Hematopoietic multipotent progenitor cell treated with erythropoietin and hydrocortisone succinate and interleukin-3 and kit ligand, for 17 days (in vitro differentiated cells): ENCODE measurements at regions not wholly inside any gene's neighbourhood (a gene's known extent, or its start where the extent isn't known, plus 50 kb on each side); places are given as distances from the start of the nearest gene placed in this dataset.
"Not testable (repeated sequence)": the region's sequence is repeated elsewhere in the genome, so short reads cannot be mapped to it uniquely, and the experiment has no call there.

Experiments used
- DNase-seq: peaks from one replicate; pipeline ENCODE4 v3.0.0-alpha.2; 2015; ENCODE audit warnings: low spot score

DNA sequence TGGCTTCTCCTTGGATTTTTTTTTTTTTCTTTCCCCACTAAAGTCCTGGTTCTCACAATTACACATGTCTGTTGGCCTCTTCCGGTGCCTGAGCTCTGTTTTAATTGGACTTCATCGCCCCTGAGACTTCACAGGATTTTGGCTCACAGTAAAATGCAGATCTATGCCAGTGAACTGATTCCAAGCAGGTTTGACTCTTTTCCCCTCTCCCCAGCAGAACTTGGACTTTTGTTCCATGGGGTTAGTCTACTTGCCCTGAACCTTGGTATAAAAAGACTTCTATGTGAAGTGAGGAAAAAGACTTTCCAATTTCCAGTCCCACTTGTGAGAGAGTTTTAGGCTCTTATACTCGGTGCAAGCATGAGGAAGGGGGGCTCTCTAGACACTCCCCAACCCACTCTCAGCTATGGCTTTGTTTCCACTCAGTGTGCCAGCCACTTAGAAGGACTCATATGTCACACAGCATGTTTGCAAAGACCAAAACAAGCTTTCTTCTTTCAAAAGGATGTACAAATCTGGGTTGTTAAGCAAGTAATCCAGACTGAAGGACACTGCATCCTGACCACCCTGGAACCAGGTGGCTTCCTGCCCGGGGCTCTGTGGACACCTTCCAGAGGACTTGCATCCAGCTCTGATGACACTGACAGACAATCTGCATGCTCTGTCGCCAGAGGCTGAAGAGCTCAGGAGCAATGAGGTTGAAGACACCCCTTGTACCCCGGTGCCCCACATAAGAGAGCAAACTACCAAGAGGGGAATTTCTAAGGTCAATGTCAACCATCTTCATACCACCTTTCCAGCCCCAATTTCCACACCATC, 221.9 kb upstream of the EGLN3 start:
- no peak for DNase-seq

DNA sequence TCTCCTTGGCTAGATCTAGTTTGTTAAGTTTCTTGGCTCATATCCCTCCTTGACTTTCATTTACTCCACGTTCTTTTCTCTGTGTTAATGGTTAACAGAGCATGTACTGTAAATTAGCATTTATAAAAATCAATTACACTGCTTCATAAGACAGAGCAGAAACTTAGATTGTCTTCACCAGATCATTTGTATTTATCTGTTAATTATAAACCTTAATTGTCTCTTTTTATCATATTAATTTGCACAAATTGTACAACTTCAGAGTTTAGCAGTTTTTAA, 221.2 kb upstream of the EGLN3 start:
- DNase-seq: no peak

DNA sequence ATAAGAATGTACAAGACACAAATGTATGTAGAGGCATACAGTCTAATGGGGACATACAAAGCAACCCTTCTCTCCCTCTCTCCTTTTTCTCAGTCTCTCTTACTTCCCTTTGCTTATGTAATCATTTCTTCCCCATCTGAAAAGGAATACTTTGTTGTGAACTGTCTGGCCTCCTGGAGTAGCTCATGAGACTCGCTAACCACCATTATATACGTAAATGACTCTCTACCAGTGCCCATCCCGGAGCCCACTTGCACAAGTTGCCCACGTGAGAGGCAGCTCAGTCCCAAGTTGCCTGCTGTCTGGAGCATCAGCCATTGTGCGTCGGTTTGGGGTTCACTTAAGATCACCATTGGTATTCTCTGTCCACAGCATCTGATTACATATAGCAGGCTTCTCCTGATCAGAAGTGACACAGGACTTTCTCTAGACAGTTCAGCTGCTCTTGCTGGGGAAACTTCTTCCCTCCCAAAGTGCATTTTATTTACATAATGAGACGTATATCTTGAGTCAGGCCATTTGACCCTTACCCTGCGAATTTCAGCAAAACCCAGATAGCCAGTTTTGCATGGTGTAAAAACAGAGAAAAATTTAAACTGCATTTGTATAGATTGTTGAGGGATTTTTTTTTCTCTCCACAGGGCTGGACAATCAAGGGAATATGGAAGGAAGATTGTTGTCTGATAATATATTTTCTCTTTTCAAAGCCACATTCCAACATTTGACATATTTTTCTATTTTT, 220.7 kb upstream of the EGLN3 start:
- DNase-seq: no peak

DNA sequence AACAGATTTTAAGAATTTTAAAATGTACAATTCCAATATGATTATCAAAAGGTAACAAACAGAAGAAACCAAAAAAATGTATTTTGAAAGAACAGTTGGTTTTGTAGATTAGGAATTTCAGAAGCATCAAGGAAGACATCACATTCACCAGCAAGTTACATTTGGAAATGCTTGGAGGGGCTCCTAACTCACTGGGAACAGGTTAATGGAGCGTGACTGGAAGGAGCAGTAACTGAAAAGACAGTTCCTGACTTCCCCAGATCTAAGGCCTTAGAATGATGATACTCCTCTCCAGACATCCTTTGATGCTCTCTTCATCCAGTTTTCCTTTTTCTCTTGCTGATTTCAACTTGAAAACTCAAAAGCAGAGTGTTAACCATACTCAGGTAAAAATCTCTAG, 220.0 kb upstream of the EGLN3 start:
- no peak for DNase-seq

DNA sequence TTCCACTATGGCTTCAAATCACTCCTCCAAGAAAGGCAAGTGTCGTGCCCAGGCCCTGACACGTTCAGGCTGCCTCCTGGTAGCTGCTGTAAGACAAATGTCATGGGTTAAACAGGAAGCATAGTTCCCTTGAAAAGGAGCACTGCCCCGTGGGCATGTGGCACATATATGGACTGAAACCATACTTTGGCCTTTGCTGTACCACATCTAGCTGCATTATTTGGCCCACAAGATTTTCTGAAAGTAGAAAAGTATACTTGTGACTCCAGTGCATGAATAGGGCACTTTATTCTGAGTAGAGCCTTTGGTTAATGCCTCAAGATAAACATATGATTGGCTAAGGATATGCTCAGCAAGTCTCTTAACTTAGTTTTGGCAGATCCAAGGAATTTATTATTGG, 218.7 kb upstream of the EGLN3 start:
- no peak for DNase-seq

DNA sequence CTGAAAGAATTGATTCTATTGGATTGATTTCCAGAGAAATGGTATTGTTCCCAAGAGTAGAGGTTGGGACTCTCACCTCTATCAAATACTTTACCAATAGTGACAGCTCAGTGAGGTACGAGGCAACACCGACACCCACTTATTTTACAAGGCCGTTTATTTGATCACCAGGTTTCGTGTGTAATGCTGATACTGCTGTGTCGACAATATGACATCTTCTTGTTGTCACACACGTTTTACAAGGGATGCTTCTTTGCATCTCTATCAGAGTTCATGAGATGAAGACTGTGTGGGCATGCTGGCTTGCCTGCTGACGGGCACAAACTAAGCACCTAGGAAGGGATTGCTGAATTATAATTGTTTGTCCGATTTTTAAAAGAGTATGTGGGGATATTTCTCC, 217.8 kb upstream of the EGLN3 start:
- DNase-seq: no peak

DNA sequence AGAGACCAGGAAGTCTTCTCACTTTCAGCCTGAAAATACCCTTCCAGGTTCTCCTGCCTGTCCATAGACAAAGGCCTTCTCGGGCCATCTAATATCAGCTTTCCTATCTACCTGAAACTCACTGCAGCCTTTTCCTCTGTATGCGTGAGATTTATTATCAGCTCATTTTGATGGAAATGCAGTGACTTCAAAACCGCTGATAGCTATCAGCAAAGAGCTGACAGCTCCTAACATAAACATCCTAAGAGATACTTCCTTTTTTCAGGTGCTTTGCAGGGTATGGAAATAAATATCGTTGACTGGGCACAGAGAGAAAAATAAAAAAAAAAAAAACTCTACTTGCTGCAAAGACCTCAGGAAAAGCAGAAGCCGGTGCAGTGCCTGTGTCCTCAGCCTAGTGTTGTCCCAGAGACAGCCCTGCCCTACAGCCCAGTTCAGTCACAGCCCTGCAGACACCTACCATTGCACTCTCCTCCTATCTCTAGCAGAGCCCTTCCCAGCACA, 215.0 kb upstream of the EGLN3 start:
- DNase-seq: no peak

DNA sequence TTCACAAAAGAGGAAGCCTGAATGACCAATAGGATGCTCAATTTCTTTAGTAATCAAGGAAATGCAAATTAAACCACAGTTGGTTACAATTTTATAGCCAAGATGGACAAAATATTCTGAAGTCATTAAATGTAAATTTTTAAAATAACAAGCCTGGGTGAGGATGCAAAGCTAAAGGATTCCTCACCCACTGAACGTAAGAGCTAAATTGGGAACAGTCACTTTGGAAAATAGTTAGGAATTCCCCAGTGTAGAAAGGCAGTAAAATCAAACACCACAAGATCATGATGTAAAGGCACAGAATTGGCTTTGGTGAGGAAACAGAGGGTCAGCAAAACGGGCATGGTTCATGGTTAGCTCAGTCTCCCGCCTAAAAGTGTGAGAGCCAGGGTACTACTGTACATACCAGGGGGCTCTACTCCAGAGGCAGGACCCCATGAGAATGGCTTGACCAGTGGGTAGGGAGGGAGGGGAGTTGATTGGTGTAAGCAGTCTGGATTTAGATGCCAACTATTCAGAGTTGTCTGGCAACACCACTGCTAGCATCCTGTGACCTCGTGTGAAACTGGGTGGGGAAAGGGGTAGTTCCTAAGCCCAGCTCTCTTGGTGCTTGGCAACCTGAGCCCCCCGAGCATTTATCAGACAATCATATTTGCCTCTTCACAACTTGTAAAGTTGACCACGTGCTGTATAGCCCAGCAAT, 213.4 kb upstream of the EGLN3 start:
- DNase-seq: no peak

DNA sequence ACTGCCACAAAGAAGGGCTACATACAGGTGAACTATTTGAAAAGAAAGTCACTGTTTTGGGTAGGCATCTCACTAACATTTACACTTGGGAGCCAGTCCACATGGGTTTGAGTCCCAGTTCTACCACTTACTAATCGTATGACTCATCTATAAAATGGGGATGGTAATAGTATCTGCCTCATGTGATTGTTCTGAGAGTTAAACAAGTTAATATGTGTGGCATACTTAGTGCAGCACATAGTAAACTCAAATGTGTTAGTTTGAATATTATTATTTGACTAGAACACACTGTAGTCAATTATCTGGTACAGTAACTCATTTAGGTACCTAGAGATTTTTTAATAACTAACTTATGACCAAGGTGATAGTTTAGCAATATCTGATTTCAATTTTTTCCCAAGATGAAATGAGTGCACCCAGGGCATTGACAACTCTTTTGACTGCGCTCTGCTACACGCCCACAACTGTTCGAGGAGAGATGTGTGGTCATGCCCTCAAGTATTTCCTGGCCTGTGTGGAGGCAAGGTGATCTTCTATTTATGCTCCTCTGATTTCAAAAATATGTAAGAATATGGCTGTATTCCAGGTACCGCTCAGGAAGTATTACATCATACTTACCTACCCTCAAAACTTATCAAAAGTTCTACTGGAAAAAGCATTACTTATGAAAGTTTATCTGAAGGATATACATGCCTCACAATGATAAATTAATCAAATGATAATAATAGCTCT, 210.6 kb upstream of the EGLN3 start:
- DNase-seq: no peak

DNA sequence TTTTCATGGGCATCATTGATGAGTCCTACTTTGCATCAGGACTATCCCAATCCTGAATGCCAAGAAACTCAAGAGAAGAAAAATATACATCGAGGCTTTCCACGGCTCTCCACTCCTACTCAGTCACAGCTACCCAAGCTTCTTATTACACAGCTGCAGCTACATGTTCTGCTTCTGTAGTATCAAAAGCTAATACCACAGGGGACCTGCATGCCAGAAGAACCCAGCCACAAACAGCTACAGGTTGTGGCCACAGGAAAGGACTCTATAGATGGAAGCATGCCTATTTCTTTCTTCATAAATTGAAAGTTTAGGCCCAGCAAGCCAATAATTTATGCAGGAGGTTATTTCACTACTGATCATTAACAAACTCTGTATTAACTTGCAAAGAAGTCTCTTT, 209.7 kb upstream of the EGLN3 start:
- DNase-seq: no peak

DNA sequence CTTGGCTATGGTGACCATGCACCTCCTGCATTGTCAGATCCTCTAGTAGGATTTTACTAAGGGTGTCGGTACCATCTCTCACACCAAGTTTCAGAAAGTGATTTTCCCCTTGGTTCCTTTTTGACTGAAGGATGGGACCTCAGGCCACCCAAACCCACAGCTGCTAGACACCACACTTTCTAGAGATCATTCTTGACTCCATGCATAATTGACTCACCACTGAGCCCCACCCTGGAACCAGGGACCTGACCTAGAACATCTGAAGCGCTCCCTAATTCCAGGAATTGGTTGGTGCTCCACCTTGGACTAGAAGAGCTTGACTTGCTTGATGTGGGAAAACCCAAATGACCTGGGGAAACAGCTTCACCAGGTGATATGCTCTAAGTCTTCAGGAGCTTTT, 206.8 kb upstream of the EGLN3 start:
- no peak for DNase-seq

DNA sequence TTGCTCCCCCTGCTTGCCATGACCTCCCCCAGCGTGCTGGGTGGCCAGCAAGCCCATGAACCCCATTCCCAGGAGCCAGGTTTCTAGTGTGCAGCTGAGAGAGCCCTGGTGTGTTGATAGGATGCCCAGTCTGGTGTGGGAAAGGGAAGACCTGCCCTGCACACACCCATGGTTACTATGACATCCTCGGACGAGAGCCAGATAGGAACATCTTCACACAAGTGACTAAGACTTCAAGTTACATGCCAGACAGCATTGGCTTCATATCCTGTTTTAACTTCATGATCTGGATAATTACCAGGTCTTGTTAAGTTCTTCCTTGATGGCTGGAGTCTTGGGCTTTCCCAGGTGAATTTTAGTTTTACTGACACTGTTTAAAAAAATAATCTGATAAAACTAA, 196.6 kb upstream of the EGLN3 start:
- DNase-seq: no peak

DNA sequence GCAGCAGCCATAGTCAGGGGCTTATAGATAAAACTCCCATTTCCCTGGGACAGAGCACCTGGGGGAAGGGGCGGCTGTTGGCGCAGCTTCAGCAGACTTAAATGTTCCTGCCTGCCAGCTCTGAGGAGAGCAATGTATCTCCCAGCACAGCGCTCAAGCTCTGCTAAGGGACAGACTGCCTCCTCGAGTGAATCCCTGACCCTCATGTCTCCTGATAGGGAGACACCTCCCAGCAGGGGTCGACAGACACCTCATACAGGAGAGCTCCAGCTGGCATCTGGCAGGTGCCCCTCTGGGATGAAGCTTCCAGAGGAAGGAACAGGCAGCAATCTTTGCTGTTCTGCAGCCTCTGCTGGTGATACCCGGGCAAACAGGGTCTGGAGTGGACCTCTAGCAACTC, 189.3 kb upstream of the EGLN3 start:
- DNase-seq: not testable (repeated sequence)

DNA sequence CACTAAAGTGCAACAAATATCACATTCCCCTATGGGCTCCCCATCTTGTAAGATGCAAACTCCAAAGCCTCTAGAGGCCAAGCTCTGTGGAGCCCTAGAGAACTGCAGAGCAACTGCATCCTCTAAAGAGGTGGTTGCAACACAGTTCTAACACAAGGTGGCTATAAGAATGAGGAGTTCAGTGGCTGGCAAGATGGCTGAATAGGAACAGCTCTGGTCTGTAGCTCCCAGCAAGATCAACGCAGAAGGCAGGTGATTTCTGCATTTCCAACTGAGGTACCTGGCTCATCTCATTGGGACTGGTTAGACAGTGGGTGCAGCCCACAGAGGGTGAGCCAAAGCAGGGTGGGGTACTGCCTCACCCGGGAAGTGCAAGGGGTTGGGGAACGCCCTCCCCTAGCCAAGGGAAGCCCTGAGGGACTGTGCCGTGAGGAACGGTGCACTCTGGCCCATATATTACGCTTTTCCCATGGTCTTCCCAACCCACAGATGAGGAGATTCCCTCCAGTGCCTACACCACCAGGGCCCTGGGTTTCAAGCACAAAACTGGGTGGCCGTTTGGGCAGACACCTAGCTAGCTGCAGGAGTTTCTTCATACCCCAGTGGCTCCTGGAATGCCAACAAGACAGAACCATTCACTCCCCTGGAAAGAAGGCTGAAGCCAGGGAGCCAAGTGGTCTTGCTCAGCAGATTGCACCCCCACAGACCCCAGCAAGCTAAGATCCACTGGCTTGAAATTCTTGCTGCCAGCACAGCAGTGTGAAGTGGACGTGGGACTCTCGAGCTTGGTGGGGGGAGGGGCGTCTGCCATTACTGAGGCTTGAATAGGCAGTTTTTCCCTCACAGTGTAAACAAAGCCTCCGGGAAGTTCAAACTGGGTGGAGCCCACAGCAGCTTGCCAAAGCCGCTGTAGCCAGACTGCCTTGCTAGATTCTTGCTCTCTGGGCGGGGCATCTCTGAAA, 188.6 kb upstream of the EGLN3 start:
- not testable (repeated sequence) for DNase-seq

DNA sequence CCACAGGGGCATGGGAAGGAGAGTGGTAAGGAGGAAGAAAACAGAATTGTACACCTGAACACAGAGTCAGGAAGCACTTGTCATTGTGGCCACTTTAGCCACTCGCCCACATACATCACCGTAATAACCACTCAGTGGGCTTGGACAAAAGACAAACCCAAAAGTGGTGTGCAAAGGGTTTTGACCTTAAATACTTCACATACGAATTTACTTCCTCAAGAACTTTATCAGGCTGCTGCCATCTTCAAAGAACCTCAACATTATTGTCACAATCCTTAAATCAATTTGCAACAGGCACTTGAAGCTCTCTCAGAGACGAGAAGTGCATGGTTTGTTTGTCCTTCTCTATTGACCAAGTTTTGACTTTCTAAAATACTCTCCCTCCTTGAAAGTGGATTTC, 187.3 kb upstream of the EGLN3 start:
- no peak for DNase-seq

DNA sequence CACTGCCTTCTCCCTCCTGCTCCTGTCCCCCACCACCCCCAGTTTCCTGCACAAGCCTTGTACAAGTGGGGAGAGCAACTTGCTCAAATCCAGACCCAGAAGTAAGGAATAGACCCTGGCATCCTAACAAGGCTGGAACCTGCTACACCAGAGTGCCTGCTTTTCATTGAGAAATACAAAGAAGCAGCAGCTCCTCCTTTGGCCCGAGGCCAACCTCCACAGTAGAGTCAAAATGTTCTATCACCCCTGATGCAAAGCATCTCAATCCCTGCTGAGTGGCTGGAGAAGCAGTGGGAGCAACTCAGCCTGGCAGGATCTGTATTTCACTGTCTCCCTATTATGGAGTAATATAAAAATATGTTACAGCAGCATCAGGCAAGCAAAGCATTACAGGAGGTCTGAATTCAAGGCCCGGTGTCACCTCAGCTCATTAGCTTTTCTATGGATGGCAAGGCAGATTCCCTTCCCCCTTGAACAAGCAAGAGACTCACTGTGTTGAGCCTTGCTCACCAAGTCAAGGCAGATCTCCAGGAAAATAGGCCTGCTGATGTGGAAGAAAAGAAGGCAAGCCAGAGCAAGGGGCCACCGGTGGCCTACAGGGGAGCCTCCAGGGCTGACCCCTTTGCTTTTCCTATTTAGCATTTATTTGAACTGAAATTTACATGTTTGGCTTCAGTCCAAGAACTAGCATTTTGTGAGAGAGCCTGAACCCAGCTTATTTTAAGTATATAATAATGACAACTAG, 186.3 kb upstream of the EGLN3 start:
- DNase-seq: no peak

DNA sequence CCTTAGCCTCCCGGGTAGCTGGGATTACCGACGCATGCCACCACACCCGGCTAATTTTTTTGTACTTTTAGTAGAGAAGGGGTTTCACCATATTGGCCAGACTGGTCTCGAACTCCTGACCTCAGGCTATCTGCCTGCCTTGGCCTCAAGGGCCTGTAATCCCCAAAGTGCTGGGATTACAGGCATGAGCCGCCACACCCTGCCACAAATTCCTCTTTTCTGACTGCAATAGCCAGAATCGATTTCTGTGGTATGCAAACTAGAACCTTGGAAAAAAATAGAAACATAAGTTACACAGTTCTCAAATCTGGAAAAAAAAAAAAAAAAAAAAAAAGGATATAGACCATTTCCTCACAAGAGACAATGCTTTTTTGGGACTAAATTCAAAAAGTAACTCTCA, 184.6 kb upstream of the EGLN3 start:
- no peak for DNase-seq

DNA sequence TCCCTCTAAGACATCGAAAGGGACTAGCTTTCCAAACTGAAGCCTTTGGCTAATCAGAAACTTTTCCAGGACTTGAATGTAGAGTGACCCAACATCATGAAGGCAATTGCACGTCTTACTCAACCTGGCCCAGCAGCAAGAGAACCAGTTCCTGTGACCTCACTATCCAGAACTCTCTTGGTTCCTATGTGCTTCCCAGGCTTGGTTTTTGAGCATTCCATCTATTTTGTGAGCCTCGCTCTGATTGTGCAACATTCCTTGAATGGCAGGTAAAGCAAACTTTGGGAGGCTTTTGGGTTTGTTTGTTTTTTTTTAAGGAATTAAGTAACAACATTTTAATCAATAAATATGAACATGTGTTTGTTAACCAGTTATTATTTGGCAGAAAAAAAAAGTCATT, 183.6 kb upstream of the EGLN3 start:
- no peak for DNase-seq

DNA sequence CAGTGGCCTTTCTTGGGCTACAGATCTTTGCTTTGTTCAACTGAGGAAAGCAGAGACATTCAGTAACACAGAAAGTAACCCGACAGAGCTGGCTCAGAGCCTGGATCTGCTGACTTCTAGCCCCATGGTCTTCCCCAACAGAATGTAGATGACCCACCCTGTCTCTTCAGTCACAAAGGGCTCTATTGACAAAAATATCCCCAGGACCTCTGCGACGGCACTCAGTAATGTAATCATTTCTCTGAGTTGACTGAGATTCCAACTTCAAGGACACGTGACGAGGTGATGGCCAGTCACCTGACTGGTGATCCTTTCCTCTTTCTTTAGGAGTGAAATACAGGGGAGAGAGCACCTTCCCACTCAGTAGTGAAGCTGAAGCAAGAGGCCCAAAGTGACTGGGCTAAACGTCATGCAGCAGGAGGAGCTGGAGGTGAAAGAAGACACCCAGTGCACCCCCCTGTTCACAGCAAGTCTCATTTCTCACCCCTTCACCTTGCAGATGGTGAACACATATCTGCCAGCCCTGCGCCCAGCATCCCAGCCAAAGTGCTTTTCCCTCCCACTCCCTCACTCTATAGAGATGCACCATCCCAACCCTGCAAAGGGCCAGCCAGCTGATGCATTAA, 179.2 kb upstream of the EGLN3 start:
- no peak for DNase-seq

DNA sequence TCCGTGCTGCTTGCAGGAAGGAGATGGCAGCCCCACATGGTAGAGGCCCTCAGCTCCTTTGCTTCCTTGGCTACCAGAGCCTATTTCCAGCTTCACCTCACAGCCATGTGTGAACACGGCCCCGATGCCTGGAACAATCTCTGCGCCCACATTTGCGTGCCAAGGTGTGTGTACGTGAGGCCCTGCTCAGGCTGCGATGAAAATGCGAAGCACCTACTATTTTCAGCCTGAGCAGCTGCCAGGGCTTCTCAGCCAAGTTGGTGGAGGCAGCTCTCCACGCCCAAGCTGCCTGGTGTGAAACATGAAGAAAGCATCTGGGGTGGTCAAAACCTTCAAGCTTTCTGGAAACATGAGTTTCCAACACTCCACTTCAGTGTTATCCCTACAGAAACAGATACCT, 177.8 kb upstream of the EGLN3 start:
- DNase-seq: no peak
